GM19351 (cell line): ENCODE measurements at regions not wholly inside any gene's neighbourhood (a gene's known extent, or its start where the extent isn't known, plus 50 kb on each side); places are given as distances from the start of the nearest gene placed in this dataset.
"Not testable (repeated sequence)": the region's sequence is repeated elsewhere in the genome, so short reads cannot be mapped to it uniquely, and the experiment has no call there.

Experiments used
- ATAC-seq: cut with Tn5 transposase; IDR thresholded peaks from one replicate; pipeline ENCODE4 v1.9.1; 2021; ENCODE audit warnings: mild to moderate bottlenecking, moderate library complexity; ENCODE audit not compliant: unreplicated experiment

DNA sequence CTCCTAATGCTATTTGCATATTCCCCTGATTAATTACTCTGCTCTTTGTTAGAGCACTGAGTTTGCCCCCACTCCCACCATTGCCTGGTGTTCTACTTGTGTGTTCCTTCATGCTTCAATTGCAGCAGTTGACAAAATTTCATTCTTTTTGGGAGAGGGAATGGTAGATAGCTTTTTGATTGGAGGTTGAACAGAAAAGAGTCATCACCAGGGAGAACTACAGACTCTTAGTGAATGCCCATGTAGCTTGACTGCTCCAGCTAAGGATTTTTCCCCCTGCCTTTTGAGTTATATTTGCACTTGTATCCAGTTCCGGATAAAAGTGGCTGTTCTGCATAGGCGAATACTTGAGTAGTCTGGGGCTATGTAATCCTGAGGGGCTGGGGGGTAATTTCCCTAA is 183.9 kb downstream of the ETNK1 start:
- no peak for ATAC-seq

DNA sequence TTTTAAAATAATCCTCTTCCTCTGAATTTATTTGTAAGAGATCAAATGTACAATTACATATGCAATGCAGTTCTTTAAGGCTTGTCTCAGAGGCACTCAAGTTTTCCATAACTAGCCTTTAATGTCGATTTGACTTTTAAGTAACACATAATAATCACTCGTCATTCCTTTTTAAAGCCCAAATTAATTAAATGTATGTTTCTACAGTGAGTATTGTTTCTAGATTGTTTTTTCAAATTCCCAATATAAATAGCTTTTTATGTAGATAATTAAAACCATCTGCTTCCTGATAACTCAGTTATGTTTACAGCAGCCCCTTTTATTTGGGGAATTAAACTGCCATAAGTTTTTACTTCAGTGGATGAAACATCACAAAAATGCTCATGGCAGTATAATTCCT is 185.1 kb downstream of the ETNK1 start:
- ATAC-seq: no peak

DNA sequence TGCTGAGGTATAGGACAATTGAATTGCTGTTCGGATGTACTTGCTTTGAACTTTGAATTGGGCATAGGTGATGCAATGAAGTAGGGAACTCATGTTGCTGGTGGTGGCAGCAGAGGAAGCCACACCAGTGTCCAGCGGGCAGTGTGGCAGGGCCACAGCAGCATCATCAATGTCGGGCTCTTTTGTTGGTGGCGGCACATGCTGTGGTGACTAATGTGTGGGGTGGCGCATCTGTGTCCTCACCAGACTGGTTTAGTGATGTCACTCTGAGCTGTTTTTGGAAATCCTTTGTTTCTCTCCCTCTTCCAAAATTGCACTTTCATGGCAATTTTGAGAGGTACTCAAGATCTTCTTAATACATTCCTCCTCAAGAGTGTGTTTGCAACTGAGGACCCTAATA is 187.6 kb downstream of the ETNK1 start:
- no peak for ATAC-seq

DNA sequence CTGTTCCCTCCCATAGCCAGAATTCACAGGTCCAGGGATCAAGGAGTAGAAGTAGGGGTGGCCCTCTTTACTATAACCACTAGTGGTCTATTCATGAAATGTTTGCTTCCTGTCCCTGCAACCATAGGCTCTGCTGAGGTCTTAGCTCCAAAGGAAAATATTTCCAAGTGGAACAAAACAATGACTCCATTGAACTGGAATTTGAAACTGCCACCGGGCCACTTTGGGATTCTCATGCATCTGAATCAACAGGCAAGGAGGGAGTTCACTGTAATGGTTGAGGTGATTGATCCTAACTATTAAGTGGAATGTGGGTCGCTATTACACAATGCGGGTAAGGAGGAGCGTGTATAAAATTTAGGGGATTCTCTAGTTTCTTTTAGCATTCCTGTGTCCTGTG is 197.0 kb downstream of the ETNK1 start:
- no peak for ATAC-seq

DNA sequence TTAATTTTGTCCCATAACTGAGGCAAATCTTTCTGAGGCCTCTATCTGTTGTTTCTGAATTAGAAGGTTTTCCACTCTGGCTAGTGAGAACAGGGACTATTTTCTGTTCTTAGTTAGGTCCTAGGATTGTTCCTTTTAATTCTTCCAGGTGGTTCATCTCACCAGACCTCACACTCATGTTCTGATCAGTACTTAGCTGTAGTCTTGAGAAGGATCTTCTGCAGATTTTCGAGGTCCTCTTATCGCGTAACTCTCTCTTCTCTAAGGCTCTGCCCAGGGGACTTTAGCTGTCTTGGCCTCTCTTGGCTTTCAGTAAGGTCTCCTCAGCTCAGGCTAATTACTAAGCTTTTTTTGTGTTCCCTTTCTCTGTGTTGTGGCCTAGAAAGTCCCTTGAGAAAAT is 201.1 kb downstream of the ETNK1 start:
- no peak for ATAC-seq

- ATAC-seq: not testable (repeated sequence)
Observed at GRCh38 chr12:22826446-22826981, 201.5 kb downstream of the ETNK1 start.

DNA sequence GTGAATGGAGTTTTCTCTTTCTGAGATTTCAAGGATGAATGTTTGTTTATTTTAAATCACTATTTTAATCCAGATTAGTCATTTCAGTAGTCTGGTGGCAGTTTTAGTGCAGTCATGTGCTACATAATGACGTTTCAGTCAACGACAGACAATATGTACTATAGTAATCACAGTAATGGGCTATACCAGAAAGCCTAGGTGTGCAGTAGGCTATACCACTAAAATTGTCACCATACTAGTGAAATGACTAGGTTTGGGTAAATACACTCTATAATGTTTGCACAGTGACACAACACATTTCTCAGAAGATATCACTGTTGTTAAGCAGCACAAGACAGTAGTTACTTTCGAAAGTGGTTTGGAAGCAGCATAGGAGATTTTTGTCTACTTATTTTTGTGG is 203.1 kb downstream of the ETNK1 start:
- ATAC-seq: peak; percentile 81

DNA sequence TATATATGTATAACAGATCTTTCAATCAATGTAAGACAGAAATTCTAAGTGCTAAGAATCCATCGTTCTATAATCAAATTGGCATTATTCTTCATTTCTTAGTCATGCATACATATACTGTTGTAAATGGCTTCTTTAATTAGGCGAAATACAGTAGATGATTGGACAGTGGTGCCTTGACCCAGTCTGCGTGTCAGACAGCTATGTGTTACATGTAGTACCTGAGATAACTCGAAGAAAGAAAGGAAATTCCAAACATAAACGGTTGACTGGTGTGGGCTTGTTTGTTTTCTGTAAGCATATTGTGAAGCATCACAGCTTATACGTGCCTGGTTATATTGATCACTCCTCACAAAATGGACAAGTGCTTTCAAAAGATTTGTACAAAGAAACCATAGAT is 210.5 kb downstream of the ETNK1 start:
- no peak for ATAC-seq

DNA sequence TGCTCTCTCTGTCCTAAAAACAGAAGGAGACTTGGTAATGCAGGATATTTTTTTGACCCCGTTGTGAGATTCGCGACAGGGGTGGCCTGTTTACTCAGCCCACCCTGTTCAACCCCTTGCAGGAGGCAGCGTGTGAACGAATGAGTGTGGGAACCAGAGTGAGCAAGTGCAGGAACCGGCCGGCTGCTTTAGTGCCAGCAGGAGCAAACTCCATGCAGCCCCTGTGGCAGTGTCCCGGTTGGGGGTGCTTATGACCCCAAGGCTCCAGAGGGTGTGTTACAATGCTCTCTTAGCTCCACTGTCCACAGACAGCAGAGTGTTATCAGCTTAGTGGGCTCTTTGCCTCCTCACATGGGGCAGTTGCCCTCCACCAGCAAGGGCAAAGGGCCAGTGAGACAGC is 225.2 kb downstream of the ETNK1 start:
- ATAC-seq: no peak

- no peak for ATAC-seq
Observed at GRCh38 chr12:22851532-22851931, 226.6 kb downstream of the ETNK1 start.

- ATAC-seq: no peak
Observed at GRCh38 chr12:22855456-22855855, 230.5 kb downstream of the ETNK1 start.

GRCh38 chr12:22856178-22856577 is 231.2 kb downstream of the ETNK1 start:
- ATAC-seq: no peak

DNA sequence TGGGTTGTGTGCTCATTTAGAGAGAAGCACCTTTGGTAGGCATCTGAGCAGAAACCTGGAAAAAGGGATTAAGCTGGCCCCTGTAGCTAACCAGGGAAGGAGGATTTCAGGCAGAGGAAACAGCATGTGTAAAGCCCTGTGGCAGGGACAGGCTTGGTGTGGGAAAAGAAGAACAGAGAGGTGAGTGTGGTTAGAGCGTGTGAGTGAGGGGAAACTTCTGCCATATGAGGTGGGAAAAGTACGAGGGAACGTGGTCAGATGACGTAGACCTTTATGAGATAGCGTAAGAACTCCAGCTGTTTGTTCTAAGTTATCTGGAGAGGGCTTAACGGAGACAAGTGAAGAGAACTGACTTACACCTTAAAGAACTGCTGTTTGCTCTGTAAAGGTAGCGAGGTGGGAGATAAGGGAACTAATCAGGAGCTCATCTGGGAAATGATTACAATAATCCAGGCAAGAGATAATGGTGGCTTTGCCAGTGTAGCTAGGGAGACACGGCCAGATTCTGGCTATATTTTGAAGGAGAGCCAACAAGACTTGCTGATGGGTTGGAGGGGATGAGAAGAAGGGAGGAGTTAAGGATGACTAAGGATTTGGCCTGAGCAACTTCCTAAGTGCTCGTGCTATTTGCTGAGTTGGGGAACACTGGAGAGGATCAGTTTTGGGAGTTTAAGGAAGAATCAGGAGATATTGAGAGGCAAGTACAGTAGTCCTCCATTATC is 234.0 kb downstream of the ETNK1 start:
- peak; percentile 72 for ATAC-seq

DNA sequence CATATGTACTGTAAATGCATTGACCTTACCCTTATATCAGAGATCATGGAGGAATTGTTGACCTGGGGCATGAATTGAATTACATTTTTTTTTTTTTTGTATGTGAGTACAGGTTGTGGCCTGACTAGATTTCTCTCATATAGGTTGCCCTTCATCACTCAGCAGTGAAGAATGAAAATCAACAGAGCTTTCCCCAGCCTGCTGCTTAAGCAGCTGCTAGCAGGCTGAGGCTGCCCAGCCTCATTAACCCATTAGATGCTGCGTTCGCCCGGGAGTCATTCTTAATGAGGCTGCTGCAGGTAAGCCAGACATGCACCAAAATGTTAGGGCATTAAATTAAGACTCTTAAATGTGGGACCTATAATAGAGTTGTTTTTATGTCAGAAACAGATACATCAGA is 236.0 kb downstream of the ETNK1 start:
- ATAC-seq: no peak

- ATAC-seq: no peak
Observed at GRCh38 chr12:22865822-22866221, 240.9 kb downstream of the ETNK1 start.

GRCh38 chr12:22866406-22866805 is 241.4 kb downstream of the ETNK1 start:
- ATAC-seq: no peak

- ATAC-seq: no peak
Observed at GRCh38 chr12:22874151-22874550, 249.2 kb downstream of the ETNK1 start.

DNA sequence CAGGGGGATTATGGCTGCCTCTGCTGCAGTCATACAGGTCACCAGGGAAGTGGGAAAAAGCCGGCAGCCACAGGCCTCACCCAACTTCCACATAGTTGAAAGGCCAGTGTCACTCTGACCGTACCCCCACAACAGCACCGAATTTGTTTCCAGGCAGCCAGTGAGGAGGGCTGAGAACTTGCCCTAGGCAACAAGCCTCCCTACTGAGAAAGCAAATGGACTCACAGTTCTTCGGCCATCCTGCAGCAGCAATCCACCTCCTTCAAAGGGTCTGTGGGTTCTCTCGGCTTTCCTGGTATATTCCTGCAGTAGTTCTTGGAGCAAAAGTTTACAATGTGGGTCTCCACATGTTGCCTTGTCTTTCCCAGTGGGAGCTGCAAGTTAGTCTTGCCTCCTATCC is 251.3 kb downstream of the ETNK1 start:
- ATAC-seq: no peak

- ATAC-seq: no peak
Observed at GRCh38 chr12:22879203-22879602, 254.2 kb downstream of the ETNK1 start.

GRCh38 chr12:22880331-22880730 is 255.4 kb downstream of the ETNK1 start:
- ATAC-seq: no peak

DNA sequence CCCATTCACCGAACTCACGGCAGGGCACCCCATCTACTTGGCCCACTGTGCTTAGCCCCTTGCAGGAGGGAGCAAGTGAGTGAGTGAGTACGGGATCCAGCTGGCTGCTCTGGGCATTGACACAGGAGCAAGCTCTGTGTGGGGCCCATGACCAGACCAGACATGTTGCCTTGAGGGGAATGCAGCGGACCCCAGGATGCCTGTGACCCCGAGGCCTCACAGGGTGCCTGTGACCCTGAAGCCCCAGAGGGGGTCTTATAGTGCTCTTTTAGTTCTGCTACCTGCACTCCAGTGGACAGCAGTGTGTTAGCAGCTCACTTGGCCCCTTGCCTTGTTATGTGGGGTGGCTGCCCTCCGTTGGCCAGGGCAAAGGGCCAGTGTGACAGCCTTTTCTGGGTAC is 255.8 kb downstream of the ETNK1 start:
- ATAC-seq: no peak

DNA sequence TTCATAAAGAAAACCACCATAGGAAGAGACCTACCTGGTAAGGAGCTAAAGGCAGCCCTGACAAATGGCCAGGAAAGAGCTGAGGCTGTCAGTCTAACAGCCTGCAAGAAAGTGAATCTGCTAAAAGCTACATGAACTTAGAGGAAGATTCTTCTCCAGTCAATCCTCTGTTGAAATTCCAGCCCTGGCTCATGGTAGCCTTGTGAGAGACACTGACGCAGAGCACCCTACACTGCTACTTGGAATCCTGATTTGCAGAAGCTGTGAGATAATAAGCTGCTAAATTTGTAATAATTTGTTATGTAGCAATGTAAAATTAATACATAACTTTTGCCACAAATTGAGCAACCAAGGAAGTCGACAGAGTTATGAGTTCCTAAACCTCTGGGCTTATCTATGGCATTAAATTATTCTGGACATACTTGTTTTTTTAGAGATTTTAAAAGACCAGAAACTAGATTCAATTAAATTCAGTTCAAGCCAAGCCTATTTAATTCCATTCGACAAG is 257.0 kb downstream of the ETNK1 start:
- no peak for ATAC-seq

GRCh38 chr12:22882559-22882958 is 257.6 kb downstream of the ETNK1 start:
- no peak for ATAC-seq
